NOMO-1 treated with DMSO at 0.1 percent for 48 hours (cell line): ENCODE measurements at regions not wholly inside any gene's neighbourhood (a gene's known extent, or its start where the extent isn't known, plus 50 kb on each side); places are given as distances from the start of the nearest gene placed in this dataset.
"Not testable (repeated sequence)": the region's sequence is repeated elsewhere in the genome, so short reads cannot be mapped to it uniquely, and the experiment has no call there.

Experiments
- DNase-seq: peaks from one replicate; lab custom pipeline; 2025; ENCODE audit not compliant: unreplicated experiment; lab: John Stamatoyannopoulos, UW

DNA sequence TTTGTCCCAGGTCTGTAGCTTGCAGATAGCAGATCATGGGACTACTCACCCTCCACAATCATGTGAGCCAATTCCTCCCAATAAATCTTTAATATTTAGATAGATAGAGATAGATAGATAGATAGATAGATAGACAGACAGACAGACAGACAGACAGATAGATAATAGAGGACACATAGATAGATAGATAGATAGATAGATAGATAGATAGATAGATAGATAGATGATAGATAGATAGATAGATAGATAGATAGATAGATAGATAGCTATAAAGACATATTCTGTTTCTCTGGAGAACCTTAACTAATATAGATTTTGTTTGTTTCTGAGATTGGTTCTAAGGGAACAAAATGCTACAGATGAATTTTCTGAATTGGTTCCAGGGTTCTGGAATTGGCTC, 82.3 kb upstream of the PRDX6 start:
- not testable (repeated sequence) for DNase-seq

DNA sequence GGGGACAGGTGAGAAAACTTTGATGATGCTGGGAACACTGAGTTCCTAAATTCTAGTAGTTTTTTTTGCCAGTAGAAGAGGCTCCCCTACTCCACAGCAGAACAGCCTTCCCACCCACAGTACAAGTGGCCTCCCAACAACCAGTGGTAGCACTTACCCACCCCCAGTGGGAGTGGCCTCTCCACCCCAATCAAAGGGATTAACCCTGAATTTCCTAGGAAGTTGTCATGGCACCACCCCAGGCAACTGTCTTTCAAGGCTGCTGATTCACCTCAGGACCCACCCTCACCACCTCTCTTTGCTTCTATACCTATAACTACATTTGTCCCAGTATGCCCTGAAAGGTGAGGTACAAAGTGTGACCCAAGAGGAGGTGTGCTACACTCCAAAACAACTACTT, 81.4 kb upstream of the PRDX6 start:
- no peak for DNase-seq

DNA sequence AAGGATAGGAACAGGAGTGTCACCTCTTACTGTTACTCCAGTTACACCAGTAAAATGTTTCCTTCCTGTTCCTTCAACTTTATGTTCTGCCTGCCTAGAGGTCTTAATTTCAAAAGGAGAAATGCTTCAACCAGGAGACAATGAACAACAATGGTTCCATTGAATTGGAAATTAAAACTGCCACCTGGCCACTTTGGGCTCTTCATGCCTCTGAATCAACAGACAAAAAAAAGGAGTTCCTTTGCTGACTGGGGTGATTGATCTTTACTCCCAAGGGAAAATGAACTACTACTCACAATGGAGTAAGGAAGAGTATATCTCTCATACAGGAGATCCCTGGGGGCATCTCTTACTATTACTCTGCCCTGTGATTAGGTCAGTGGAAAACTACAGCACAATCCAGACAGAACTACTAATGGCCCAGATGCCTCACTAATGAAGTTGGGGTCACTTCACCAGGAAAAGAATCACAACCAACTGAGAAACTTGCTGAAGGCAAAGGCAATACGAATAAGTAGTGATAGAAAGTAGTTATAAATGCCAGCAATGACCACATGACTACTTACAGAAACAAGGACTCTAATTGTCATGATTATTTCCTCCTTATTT, 76.6 kb upstream of the PRDX6 start:
- DNase-seq, result no peak

DNA sequence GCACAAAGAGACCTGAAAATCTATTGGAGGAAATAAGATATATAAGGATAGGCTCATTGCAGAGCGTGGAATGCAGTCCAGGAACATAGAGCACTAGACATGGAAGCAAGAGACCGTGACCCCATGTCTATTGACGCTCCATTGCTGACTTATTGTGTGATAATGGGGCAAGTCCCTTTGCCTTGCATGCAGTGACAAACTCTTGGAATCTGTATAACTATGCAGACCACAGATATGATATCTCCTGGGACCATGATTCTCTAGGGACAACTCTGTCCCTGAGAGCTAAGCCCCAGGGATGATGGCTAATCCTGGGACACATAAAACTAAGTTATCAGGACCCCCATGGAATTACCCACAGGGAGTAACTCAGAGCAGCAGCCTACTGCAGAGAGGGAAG, 73.1 kb upstream of the PRDX6 start:
- DNase-seq, result no peak

DNA sequence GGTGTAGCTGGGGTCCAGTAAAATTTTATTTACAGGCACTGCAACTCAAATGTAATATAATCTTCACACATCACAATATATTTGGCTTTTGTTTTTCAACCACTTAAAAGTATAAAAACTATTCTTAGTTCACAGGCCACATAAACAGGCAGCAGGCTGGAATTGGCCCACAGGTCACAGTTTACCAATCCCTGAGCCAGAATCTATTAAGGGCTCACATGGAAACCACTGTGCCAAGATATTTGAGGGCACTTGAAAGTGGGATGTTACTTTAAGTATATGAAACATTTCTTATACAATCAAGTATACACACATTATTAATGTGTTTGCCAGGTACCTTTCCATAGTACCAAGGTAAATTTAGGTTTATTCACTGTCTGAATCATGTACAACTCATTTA, 71.9 kb upstream of the PRDX6 start:
- DNase-seq, result no peak

DNA sequence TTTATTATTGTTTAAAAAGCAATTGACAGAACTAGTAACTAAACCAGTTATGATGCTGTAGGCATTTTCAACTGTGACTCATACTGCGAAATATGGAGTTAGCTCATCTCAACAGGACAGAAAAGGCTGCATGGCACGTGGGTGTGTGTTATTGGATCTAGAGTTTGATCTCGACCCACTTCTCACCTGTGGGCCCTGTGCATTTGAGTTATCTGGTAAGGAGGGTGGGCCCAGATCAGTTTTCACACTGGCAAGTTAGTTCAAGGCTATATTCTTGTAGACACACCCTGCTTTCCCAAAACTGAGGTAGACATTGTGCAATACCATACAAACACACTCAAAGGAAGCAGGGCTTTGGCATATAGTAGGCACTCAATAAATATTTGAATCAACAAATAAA, 71.3 kb upstream of the PRDX6 start:
- no peak for DNase-seq

DNA sequence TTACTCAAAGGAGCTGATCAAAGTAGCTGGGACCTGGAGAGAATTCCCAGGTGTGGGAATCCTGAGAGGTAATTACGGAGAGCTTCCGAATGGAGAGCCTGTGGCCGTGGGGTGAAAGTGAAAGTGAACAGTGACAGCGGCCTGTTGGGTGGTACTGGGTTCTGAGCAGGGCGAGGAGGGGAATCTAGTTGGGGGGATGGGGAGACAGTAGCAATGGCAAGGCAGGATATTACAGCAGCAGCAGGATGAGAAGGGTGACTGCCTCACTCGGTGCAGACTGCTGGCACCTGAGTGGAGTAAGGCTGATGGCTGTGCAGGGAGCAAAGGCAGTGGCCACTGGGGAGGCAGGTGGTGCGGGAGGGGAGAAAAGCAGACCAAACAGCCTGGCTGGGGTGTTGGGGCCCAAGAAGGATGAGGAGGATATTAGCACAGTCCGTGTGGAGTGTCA, 70.3 kb upstream of the PRDX6 start:
- no peak for DNase-seq

DNA sequence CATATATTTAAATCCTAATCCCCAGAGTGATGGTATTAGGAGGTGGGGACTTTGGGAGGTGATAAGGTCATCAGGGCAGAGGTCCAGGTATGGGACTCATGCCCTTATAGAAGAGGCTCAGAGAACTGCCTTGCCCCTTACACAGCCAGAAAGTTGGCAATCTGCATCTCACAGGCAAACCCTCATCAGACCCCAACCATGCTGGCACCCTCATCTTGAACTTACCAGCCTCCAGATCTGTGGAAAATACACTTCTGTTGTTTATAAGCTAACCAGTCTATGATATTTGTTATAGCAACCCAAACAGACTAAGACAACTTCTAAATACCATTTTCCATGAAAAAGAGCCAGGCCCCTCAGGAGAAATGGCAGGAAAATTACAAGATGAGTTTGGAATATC, 69.3 kb upstream of the PRDX6 start:
- DNase-seq, result no peak

DNA sequence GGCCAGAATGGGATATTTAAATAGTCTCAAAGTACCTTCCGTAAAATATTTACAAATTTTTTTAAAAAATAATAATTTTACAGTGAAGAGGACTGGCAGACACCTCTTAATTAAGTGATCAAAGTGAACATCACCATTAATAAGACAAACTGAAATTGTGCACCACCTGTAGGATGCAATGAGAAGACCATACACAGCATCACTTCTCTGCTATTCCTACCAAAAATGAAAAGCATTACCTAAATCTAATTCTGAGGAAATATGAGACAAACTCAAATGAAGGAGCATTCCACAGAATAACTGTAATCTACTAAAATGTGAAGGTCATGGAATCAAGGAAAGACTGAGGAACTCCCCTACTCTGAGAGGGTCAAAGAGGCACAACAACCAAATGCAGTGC, 68.2 kb upstream of the PRDX6 start:
- DNase-seq, result no peak

DNA sequence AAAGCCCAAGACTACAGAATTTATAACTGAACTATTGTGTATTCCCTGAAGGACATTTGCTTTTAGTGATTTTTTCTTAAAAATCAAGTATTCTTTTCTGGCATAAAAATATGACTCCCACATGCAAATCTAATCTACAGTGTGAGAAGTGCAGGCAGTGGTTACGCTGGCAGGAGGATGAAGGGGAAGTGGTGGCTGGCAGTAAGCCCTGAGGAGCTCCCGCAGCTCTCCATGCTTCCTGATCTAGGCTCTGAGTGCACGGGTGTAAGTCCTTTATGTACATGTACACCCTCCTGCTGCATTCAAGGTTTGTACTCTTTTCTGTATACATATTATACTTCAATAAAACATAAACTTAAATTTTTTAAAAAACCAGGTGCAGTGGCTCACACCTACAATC, 67.5 kb upstream of the PRDX6 start:
- peak; percentile 87 for DNase-seq

DNA sequence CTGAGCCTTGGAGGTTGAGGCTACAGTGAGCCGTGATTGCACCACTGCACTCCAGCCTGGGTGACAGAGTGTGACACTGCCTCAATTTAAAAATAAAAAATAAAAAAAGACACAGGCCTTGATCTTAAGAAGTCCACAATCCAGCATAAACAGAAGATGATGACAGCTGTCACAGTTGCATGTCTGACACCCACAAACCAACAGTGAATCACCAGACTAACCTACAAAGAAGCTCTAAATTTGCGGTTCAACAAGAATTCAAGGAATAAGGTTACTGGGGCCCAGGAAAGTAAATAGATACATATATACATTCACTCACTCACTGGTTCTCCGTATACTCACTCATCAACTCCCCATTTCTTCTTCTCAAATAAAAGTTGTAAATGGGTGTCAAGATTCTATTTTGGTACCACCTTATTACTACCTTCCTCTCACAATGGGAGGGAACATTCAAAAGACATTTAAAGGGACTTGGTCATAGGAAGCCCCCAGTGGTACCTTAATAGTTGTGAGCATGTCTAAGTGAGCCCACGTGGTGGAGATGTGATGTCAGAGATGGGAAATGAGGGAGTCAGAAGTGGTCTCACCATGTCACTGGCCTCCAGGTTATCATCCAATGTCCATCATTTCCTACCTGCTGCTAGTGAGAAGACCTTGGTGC, 66.9 kb upstream of the PRDX6 start:
- DNase-seq, result no peak

DNA sequence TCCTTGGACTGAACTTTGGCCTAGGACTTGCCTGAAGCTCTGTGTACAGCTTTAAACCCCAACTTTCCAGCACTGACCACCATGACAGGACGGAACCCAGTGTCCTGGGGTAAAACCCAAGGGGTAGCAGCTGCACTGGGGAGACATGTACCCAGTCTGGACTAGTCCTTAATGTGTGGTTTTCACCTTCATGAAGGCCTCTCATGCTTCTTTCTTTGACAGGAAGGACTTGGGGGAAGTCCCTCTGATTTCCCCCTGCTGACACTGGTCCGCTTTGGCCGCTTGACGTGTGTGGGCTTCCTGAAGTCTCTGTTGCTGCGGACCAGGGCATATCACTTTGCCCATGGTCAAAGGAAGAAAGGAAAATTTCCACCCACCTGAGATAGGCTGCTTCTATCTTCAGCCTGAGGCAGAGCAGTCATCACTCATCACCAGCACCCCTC, 66.3 kb upstream of the PRDX6 start:
- DNase-seq, result no peak

DNA sequence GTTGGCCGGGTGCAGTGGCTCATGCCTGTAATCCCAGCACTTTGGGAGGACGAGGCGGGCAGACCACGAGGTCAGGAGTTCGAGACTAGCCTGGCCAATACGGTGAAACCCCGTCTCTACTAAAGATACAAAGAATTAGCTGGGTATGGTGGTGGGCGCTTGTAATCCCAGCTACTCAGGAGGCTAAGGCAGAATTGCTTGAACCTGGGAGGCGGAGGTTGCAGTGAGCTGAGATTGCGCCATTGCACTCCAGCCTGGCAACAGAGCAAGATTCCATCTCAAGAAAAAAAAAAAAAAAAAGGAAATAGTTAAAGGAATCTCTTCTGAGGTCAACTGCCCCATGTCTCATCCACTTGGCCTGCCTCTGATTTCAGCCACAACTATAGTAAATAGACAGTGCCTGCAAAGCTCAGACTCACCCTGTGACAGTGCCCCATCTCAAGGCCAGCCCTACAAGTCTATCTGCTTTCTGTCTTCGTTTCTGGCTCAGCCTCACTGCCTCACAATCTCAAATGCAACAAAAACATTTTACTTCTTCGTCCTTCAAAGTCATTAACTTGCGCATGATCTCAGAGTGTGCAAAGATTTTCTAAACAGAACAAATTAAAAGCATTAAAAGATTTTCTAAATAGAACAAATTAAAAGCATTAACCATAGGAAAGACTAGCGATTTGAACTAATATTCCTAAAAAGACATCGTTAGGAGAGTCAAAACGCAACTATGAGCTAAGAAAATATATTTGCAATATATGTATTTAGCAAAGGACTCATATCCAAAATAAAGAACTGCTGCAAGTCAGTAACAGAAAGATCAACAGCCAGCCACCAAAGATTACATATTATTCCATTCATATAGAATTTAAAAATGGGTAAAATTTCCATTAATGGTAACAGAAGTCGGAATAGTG, 65.0 kb upstream of the PRDX6 start:
- no peak for DNase-seq

DNA sequence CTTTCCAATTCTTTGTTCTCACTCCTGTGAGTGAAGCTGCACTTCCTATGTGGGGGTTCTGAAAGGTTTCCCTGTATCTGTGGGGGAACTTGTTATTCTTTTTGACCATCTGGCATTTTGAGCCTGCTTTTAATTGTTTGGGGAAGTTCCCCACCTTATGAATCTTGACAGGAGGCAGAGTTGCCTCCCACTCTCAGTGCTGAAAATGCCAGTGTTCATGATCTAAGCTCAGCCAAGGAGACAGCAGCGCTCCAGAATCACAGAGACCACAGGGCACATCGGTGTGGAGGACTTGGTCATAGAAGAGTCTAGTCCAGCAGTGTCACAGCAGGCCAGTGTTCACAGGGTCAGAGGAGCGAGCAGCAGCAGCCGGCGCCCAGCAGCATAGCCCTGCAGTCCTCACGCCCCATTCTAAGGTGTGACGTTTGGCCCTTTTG, 63.8 kb upstream of the PRDX6 start:
- DNase-seq, result no peak

DNA sequence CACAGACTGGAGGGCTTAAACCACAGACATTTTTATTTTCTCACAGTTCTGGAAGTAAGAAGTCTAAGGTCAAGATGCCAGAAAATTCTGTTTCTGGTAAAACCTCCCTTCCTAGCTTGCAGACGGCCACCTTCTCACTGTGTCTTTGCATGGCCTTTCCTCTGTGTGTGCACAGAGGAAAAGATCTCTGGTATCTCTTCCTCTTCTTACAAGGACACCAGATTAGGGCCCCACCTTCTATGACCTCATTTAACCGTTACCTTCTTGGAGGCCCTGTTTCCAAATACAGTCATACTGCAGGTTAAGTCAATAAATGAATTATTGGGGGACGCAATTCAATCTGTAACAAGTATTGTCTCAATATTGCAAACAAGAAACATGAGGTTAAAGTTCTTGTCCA, 63.0 kb upstream of the PRDX6 start:
- DNase-seq, result peak; percentile 82

DNA sequence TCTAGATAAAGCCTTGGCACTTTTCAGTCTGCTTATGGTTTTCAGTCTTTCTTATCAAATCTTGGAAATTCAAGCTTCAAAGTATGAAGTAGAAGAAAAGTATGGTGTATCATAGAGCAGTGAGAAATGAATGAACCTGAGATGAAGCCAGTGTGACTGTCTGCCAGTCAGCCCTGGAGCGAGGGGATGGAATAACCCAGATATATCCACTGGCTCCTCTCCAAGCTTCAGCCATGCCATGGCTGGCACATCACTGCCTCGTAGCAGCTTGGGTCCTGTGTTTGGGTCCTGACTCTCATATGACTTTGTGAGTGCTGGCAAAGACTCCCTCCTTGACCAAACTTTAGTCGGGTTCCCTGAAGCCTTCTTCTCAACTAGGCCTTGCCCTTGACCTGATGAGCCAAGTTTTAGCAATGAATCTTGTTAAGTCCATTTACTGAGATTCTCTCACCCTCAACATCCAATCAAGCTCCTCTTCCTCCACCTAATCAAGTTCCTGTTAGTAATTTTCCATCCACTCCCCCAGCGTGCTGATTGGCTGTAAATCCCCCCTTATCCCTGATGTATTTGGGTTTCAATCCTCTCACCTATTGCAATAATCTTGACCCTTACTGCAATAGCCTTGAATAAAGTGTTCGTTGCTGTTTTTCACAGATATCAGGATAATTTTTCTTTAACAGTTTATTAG, 62.5 kb upstream of the PRDX6 start:
- no peak for DNase-seq

DNA sequence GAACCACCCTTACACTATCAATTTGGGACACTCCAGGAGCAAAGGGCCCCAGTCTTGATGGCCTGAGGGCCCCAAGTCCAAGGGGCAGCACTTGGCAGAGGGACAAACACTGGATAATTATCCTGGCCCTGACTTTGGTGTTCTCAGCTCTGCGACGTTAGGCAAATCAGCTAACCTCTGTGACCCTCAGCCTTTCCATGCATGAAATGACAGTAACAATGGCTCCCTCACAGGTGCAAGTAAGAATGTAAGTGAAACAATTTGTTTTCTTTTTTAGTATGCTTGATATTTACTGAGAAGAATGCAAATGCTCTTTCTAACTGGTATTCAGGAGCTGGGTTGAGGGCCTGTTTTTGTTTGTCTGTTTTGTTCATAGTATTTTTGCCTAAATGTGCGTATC, 61.6 kb upstream of the PRDX6 start:
- DNase-seq, result no peak

DNA sequence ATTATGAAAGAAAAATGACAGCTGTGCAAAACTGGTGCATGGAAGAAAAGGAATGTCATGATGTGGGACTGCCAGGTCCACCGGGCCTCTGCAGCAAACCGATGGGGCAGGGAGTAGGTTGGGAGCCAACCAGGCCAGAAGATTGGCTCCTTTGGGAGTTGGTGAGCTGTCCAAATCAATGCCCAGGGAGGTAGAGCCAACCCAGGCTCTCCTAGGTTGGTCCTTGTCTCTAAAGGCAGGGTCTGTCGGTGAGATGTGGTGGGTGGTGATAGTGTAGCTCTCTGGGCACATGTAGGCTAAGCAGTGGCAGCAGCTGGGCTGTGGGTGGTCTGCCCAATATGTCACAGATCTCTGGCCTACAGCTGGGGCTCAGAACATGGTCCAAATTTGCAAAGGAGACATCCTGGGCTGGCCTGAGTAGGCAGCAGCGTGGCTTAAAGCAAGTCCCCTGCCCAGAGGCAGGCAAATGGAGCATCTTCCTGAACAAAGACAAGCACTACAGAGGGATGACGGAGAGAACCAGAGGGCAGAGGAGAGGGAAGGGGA, 61.2 kb upstream of the PRDX6 start:
- DNase-seq, result no peak

DNA sequence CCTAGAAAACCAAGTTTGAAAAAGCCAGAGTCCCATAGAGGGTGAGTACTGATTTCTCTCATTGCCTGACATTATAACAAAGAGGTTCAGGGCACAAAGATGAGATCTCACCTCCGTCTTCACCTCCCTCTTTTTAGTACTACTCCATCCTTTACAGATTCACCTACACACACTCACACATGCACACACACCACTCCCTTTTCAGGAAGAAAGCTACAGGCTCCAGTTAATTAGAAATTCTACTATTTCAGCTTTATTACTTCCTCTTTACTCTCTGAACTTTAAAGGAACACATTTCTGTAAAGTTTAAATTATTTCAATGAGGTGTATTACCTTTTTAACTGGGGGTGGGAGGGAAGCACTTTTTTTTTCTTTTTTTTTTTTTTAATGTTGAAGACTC, 59.6 kb upstream of the PRDX6 start:
- peak; percentile 66 for DNase-seq

DNA sequence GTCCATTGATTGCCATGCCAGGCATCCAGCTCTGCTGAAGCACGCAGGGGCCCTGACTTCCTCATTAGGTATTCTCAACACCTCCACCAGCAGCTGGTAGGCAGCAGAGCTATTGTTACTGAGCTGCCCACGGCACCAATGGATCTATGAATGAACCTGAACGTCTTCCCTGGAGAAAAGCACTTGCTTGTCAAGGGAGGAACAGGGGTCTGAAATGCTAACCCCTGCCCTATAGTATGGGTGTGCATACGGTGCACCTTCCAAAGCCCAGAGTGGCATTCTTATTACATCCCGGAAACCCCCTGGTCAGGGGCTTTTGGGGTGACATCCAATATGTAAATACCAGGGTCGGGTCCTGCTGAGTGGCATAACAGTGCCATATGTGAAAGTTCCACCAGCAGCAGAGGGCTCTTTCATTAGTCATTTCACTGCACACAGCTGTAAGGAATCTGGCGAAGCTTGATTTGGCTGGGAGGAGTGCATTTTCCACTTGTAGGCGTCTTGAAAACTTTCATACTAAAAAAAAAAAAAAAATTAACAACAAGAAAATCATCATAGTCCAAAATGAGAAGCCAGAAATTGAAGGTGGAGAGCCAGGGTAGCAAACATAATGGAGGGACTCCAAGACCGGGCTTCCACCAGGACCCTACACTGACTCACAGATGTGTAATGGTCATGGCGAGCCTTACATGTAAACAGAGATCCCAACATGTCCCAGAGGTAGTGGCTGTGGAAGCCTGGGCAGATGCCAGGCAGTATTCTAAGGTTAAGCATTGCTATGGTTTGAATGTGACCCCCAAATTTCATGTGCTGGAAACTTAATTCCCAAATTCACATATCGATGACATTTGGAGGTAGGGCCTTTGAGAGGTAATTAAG, 58.8 kb upstream of the PRDX6 start:
- DNase-seq, result no peak
